ENCODE measurements at regions not wholly inside any gene's neighbourhood (a gene's known extent, or its start where the extent isn't known, plus 50 kb on each side); places are given as distances from the start of the nearest gene placed in this dataset.

DNA sequence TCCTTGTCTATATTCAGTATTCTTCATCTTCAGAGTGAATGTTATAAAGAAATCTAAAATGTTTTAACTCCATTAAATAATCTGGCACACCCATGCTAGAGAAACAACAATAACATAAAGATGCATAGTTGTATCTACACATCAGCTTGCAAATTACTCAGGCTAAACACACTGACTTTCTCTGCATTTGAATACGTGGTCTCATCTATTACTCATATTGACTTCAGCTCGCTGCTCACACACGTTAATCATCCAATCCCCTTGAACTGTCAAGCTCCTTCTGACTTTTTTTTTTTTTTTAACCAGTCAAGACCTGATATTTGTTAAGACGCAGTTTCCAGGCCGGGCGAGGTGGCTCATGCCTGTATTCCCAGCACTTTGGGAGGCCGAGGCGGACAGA, 1137.3 kb upstream of the CADM2 start:
- TF ChIP-seq, protein P1, sequence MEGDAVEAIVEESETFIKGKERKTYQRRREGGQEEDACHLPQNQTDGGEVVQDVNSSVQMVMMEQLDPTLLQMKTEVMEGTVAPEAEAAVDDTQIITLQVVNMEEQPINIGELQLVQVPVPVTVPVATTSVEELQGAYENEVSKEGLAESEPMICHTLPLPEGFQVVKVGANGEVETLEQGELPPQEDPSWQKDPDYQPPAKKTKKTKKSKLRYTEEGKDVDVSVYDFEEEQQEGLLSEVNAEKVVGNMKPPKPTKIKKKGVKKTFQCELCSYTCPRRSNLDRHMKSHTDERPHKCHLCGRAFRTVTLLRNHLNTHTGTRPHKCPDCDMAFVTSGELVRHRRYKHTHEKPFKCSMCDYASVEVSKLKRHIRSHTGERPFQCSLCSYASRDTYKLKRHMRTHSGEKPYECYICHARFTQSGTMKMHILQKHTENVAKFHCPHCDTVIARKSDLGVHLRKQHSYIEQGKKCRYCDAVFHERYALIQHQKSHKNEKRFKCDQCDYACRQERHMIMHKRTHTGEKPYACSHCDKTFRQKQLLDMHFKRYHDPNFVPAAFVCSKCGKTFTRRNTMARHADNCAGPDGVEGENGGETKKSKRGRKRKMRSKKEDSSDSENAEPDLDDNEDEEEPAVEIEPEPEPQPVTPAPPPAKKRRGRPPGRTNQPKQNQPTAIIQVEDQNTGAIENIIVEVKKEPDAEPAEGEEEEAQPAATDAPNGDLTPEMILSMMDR (IDR thresholded peaks at IDR 0.05) = no peak
- TF ChIP-seq POLR2A (IDR thresholded peaks at IDR 0.05) = no peak

Measured in testis (tissue), 2 donors.